ENCODE measurements at regions not wholly inside any gene's neighbourhood (a gene's known extent, or its start where the extent isn't known, plus 50 kb on each side); places are given as distances from the start of the nearest gene placed in this dataset.

GRCh38 chr7:50962962-50963374 is 180.3 kb upstream of the GRB10 start:
- no peak for DNase-seq

GRCh38 chr7:50962281-50962883 is 179.7 kb upstream of the GRB10 start:
- no peak for DNase-seq

DNA sequence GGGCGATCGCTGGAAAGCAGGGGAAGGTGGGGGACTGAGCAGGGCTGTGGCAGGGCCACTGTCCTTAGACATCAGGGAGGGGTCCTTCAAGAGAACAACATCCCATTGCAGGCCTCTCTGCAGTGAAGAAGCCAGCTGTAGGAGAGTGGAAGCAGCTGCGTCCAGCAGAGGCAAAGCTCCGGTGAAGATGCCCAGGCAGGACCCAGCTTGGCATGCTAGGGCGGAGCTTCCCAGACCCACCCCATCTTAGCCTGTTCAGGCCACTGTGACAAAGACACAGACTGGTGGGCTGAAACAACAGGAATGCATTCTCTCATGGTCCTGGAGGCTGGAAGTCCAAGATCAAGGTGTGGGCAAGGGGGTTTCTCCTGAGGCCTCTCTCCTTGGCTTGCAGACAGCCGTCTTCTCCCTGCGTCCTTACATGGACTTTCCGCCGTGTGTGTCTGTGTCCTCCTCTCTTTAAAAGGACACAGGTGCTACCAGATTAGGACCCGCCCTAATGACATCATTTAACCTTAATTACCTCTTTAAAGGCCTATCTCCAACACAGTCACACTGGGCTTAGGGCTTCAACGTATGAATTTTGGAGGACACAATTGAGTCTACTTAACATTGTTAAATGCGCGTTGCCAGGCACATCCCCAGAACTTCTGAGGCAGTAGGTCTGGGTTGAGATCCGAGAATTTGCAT is 178.1 kb upstream of the GRB10 start:
- no peak for DNase-seq

GRCh38 chr7:50959991-50960390 is 177.3 kb upstream of the GRB10 start:
- DNase-seq, result no peak

- DNase-seq, result no peak
These were observed 176.9 kb upstream of the GRB10 start for GRCh38 chr7:50959560-50959959.

DNA sequence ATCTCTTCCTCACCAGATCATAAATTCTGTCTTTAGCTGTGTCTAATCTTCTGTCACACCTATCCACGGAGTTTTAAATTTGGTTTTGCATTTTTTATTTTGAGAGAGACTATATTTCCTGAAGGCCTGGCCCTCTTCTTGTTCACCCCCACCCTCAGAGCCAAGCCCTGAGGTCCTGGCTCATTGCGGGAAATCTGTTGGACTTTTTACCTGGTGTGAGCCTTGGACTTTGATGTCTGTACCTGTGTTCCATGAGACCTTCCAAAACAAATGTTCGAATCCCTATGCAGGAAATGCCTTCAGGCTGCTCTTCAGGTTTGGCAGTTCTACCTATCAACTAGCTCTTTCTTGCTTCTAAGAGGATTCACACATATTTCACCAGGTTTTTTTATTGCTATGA is 175.2 kb upstream of the GRB10 start:
- no peak for DNase-seq

DNA sequence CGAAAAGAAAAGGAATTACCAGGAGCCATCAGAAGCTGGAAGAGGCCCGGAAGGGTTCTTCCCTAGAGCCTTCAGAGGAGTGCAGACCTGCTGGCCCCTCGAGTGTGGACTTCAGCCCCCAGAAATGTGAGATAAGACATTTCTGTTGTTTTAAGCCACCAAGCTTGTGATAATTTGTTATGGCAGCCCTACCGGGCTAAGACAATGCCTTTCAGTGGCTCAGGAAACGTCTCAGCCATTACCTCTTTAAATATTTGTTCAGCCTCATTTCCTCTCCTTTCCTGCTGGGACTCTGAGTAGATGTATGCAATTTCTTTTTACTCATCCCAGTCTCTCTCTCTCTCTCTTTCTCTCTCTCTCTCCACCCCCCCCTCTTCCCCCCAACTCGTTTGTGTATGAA is 174.7 kb upstream of the GRB10 start:
- no peak for DNase-seq

DNA sequence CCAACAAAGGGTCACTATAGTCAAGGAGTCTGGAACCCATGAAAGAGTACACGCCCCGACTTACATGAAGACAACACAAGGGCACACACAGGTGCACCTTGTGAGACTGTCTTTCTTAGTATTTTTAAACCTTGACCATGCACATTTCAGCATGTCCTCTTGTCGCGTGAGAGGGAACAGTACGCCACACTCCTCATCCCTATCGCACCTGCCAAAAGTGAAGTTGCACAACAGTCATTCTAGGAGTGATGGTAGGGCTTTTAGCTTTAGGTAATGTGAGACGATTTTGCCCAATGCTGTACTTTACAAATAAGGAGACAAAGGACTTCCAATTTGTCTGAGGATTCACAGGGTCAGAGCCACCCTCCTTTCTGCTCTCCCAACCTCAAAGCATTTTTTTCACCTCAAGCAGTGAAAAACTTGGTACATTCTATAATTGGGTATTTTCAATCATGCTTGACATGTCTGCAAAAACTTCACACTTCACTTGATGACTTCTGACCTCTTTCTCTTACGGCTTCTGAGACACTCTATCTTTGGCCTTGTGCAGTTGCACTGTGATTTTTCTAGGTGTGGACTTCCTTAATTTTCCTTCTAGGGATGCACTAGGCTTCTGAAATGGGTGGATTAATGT is 173.9 kb upstream of the GRB10 start:
- no peak for DNase-seq

GRCh38 chr7:50954716-50955115 is 172.0 kb upstream of the GRB10 start:
- no peak for DNase-seq

DNA sequence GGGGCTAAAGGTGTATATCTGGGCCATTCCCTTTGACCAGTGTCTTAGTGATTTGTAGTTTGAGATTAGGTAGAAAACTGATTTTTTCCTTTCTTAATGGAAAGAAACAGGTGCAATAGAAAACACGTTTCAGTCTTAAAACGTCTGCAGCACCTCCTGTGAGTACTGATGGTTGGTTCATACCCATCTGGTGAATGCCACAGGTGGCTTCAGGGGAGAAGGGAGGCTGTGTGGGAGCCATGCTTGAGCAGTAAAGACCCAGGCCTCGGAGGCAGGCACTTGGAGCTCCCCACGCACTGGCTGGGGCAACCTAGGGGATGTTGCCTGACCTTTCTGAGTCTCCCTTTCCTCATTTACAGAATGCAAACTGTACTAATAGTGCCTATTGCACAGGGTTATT is 171.5 kb upstream of the GRB10 start:
- DNase-seq, result no peak

- DNase-seq, result no peak
These were observed 171.1 kb upstream of the GRB10 start for GRCh38 chr7:50953820-50954219.

- DNase-seq, result no peak
These were observed 170.6 kb upstream of the GRB10 start for GRCh38 chr7:50953303-50953702.

- no peak for DNase-seq
These were observed 169.8 kb upstream of the GRB10 start for GRCh38 chr7:50952544-50952943.

DNA sequence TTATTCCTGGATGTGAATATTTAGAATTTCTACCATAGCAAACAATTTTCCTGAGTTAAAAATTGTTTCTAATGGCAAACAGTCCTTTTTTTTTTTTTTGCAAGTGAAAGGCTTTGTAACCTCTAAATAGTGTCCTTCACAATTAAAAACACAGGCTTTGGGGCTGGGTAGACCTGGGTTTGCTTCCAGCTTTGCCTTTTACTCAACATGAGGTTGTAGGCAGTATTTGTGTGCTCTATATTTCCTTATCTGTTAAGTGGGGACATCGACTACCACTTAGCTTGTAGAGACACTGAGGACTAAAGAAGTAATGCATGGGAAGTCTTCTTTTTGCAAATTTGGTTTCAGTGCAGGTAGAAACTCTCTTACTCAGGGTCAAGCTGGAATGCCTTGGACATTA is 169.4 kb upstream of the GRB10 start:
- DNase-seq, result no peak

DNA sequence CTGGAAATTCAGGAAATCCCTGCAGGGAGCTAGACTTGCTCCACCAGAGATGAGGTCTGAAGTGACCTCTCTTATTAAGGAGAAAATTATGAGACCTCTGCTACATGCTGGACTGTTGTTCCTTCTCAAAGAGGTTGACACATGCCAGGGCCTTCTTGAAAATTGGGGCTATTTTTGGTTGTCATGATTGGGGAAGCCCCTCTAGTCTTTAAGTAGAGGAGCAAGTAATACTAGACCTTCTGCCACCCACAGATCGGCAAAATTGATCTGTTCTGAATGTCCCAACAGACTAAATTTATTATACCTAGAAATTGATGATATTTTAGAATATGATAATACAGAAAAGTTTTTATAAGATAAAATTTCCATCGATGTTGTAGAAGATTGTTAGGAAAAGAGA is 160.8 kb upstream of the GRB10 start:
- no peak for DNase-seq

GRCh38 chr7:50941525-50941924 is 158.8 kb upstream of the GRB10 start:
- no peak for DNase-seq

- no peak for DNase-seq
These were observed 157.9 kb upstream of the GRB10 start for GRCh38 chr7:50940621-50941020.

GRCh38 chr7:50939021-50939420 is 156.3 kb upstream of the GRB10 start:
- no peak for DNase-seq

- DNase-seq, result no peak
These were observed 155.0 kb upstream of the GRB10 start for GRCh38 chr7:50937727-50938126.

- no peak for DNase-seq
These were observed 143.4 kb upstream of the GRB10 start for GRCh38 chr7:50926049-50926448.

GRCh38 chr7:50923476-50923875 is 140.8 kb upstream of the GRB10 start:
- DNase-seq, result no peak

DNA sequence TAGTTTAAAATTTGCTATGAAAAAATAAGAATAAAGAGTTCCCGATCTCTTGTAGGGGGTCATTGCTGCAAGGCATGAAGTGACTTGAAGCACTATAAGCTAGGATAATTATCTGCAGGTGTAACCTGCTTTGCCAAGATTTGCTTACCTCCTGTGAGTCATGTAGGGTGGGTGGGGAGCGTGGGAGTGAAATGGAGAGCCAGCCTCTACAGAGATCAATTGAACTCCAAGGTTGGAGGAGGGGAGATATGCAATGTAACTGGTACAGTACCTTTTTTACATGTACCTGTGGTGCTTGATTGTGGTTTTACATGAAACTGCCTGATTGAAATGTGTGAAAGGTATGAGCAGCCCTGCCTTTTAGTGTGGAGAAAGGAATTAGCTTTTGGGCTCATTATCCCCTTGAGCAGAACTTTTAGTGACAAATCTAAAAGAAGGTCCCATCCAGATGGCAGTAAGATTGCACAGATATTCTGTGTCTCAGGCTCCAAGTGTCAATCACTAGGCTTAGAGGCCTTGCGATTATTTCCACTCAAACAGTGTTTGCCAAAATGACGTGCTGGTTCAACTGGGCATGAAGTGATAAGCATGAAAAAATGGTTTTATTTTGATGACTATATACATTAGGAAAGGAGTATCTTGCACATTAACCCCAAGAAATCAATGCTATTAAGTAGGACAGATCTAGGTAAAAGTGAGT is 138.6 kb upstream of the GRB10 start:
- DNase-seq, result no peak

- no peak for DNase-seq
These were observed 137.4 kb upstream of the GRB10 start for GRCh38 chr7:50920031-50920635.

DNA sequence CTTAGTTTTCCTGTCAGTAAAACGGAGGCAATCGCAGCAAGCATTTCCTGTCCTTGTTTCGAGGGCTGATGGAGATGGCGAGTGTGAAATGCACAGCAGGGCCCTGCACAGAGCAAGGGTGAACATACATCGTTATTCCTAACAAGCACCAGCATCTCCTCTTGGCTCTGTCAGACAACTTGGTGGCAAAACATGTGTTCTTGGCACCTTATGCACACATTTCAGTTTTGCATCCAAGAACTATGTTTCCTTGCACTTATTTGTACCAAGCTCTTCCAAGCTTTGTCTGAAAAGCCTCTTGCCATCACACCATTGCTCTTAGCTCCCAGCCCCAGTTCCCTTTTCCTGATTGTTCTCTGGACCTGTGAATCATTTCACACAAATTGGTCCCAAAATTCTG is 132.9 kb upstream of the GRB10 start:
- DNase-seq, result no peak
